ENCODE measurements at regions not wholly inside any gene's neighbourhood (a gene's known extent, or its start where the extent isn't known, plus 50 kb on each side); places are given as distances from the start of the nearest gene placed in this dataset.

GRCh38 chr4:122219356-122219755 lies 67.2 kb downstream of the BLTP1 start:
- no peak overlapping the region for H2BK12ac ChIP-seq (ENCODE audit: insufficient read length, low read depth, low read length)
- Mint-ChIP-seq H3K4me1 (peaks cover 3% of the 10 kb centered on the region in 2 experiments; a peak in 2 of 4 replicates), H3K9me3 (no peaks in the 10 kb centered on the region), H3K4me3 (no peak overlapping the region), H3K27ac (no peak overlapping the region), H3K27me3 (ENCODE audit: low read depth) (no peaks in the 10 kb centered on the region), H3K36me3 (ENCODE audit: insufficient read depth in 1 of 3, low read depth in 3 of 3) (peaks cover 3 to 10% (median 7%) of the 10 kb centered on the region in 3 experiments; a peak in 5 of 7 replicates)
- no peak overlapping the region for H3K27ac ChIP-seq (ENCODE audit: insufficient read length, low read depth, low read length)
- H3T11ph ChIP-seq (ENCODE audit: low read length), result no peak overlapping the region
- H2BK15ac ChIP-seq (ENCODE audit: low read depth, low read length), result no peak overlapping the region
- H3K23ac ChIP-seq (ENCODE audit: insufficient read length, low read depth, low read length), result no peak overlapping the region
- H2AFZ ChIP-seq (ENCODE audit: low read length), result no peak overlapping the region
- H3K23me2 ChIP-seq (ENCODE audit: insufficient read length, low read depth, low read length, poor library complexity, severe bottlenecking), result no peaks in the 10 kb centered on the region
- H3K4me1 ChIP-seq (ENCODE audit: insufficient read depth, low read length), result no peaks in the 10 kb centered on the region
- no peaks in the 10 kb centered on the region for H3K27me3 ChIP-seq (ENCODE audit: insufficient read depth, low read length)
- no peak overlapping the region for H3K18ac ChIP-seq (ENCODE audit: insufficient read length, low read depth, low read length)
- no peak overlapping the region for H3K9ac ChIP-seq (ENCODE audit: extremely low read depth, insufficient read length, low read length)
- no peak overlapping the region for H3K4ac ChIP-seq (ENCODE audit: low read depth, low read length)
- no peak overlapping the region for H4K91ac ChIP-seq (ENCODE audit: insufficient read length, low read depth, low read length)
- no peaks in the 10 kb centered on the region for H4K20me1 ChIP-seq (ENCODE audit: control insufficient read depth, insufficient read depth, insufficient read length)
- TF ChIP-seq, protein P1, sequence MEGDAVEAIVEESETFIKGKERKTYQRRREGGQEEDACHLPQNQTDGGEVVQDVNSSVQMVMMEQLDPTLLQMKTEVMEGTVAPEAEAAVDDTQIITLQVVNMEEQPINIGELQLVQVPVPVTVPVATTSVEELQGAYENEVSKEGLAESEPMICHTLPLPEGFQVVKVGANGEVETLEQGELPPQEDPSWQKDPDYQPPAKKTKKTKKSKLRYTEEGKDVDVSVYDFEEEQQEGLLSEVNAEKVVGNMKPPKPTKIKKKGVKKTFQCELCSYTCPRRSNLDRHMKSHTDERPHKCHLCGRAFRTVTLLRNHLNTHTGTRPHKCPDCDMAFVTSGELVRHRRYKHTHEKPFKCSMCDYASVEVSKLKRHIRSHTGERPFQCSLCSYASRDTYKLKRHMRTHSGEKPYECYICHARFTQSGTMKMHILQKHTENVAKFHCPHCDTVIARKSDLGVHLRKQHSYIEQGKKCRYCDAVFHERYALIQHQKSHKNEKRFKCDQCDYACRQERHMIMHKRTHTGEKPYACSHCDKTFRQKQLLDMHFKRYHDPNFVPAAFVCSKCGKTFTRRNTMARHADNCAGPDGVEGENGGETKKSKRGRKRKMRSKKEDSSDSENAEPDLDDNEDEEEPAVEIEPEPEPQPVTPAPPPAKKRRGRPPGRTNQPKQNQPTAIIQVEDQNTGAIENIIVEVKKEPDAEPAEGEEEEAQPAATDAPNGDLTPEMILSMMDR (conservative IDR thresholded peaks at IDR 0.05), result no peak
- H3K79me2 ChIP-seq (ENCODE audit: insufficient read depth, low read length), result no peaks in the 10 kb centered on the region
- no peak overlapping the region for H3K56ac ChIP-seq (ENCODE audit: insufficient read length, low read depth, low read length)
- H2BK20ac ChIP-seq (ENCODE audit: low read depth, low read length, poor library complexity, severe bottlenecking), result no peak overlapping the region
- no peak overlapping the region for H4K5ac ChIP-seq (ENCODE audit: insufficient read length, low read depth, low read length)
- H3K4me2 ChIP-seq (ENCODE audit: insufficient read depth, insufficient read length, low read length), result no peak overlapping the region
- DNase-seq, result no peak
- H3K79me1 ChIP-seq (ENCODE audit: insufficient read depth, low read depth, low read length, poor library complexity, severe bottlenecking), result no peaks in the 10 kb centered on the region
- no peak overlapping the region for H4K8ac ChIP-seq (replicated peaks; ENCODE audit: insufficient read length, low read depth, low read length)
- no peak overlapping the region for H3K14ac ChIP-seq (ENCODE audit: insufficient read depth, low read length)
- H2AK5ac ChIP-seq (ENCODE audit: insufficient read length, low read length), result no peak overlapping the region
- H3K9me3 ChIP-seq (ENCODE audit: control insufficient read depth, low read depth, low read length), result no peaks in the 10 kb centered on the region
- H2BK120ac ChIP-seq (ENCODE audit: low read depth, low read length, poor library complexity, severe bottlenecking), result no peak overlapping the region
- H2BK5ac ChIP-seq (ENCODE audit: insufficient read length, low read length), result no peak overlapping the region
- no CpG with 5 or more reads among the region's 2 CpGs for WGBS (ENCODE audit: extremely low coverage, insufficient read length, low lambda C conversion rate)

All from H9 (cell line).